GM12891 (cell line): ENCODE measurements at regions not wholly inside any gene's neighbourhood (a gene's known extent, or its start where the extent isn't known, plus 50 kb on each side); places are given as distances from the start of the nearest gene placed in this dataset.

ENCODE experiments used
- POLR2A ChIP-seq: IDR thresholded peaks from 2 replicates; pipeline ENCODE4 v1.6.1; 2011; ENCODE audit warnings: low read depth, low read length, control low read depth
- POLR2AphosphoS5 ChIP-seq: IDR thresholded peaks from 2 replicates; pipeline ENCODE4 v1.6.1; 2011; ENCODE audit warnings: low read depth, low read length, control low read depth

- TF ChIP-seq POLR2A: no peak
- TF ChIP-seq POLR2AphosphoS5: no peak
These were observed 195.4 kb downstream of the FOXO1 start for GRCh38 chr13:40471076-40471475.
